Adrenal gland (tissue), 9 donors: ENCODE measurements at regions not wholly inside any gene's neighbourhood (a gene's known extent, or its start where the extent isn't known, plus 50 kb on each side); places are given as distances from the start of the nearest gene placed in this dataset.

Experiments
- DNase-seq, 7 donors: peaks; one replicate each; pipeline ENCODE4 v3.0.0-alpha.2; 2019 to 2020
- H3K27ac ChIP-seq, 5 donors: fragments of 200-600 bp; sonication (generic) in 4 of 5; 1 replicate in 3 of 5; 2 replicates in 2 of 5; pipeline versions ENCODE4 v1.5.1 to v1.8.0; 2016 to 2020; ENCODE audit warnings: mild to moderate bottlenecking in 1 of 5
- H3K27me3 ChIP-seq: fragments of 200-600 bp; 2 replicates; pipeline ENCODE4 v1.8.0; 2021
- H3K36me3 ChIP-seq, 2 donors: fragments of 200-600 bp; replicated peaks in 1 of 2; 1 replicate in 1 of 2; 2 replicates in 1 of 2; pipeline versions ENCODE4 v1.5.1 to v1.8.0; 2018 to 2022
- H3K4me1 ChIP-seq, 2 donors: fragments of 200-600 bp; replicated peaks in 1 of 2; 1 replicate in 1 of 2; 2 replicates in 1 of 2; pipeline versions ENCODE4 v1.5.1 to v1.8.0; 2018 to 2021
- H3K4me3 ChIP-seq, 4 donors: fragments of 200-600 bp; sonication (generic) in 3 of 4; one replicate each; pipeline ENCODE4 v1.5.1; 2016 to 2018
- H3K9me3 ChIP-seq, 3 donors: fragments of 200-600 bp; sonication (generic) in 1 of 3; replicated peaks in 1 of 3; 1 replicate in 2 of 3; 2 replicates in 1 of 3; pipeline versions ENCODE4 v1.5.1 to v1.8.0; 2016 to 2021
- POLR2A ChIP-seq, 2 donors: fragments of 450-650 bp; IDR thresholded peaks; one replicate each; pipeline ENCODE4 v1.6.1; 2017; ENCODE audit warnings: antibody characterized with exemption in 2 of 2, mild to moderate bottlenecking in 2 of 2, moderate library complexity in 1 of 2
- WGBS, 4 donors: extraction: QIAGEN DNeasy Blood & Tissue Kit in 2 of 4; methylation state at CpG; one replicate each; pipeline versions ENCODE4 v1.1.5 to v1.1.7; 2013 to 2017; 5-methylcytosine and 5-hydroxymethylcytosine counted together
- intact Hi-C, 2 donors: fragments of 100-400 bp; cut with DNase I; formaldehyde crosslinking; loops; one replicate each; pipeline versions ENCODE4 v1.14.1 to v1.15.0; 2022 to 2023
- TF ChIP-seq, protein P1 (sequence below), 6 experiments: fragments of 450-650 bp in 4 of 6; fragments of 200-600 bp in 2 of 6; sonication (generic) in 1 of 6; IDR thresholded peaks; 1 replicate in 5 of 6; 2 replicates in 1 of 6; pipeline versions ENCODE4 v1.5.1 to v1.8.0; 2016 to 2021; ENCODE audit warnings: antibody characterized with exemption in 6 of 6, mild to moderate bottlenecking in 2 of 6, moderate library complexity in 1 of 6
- donor health status: healthy with polysubstance abuse.
- donor health status: Bipolar disorder and iron deficiency.
- donor health status: DM: yes; HTN: yes; CAD: no.
- donor health status: DM: no; HTN: no; CAD: no.
- donor health status: DM: no; HTN: no; CAD: no.

DNA sequence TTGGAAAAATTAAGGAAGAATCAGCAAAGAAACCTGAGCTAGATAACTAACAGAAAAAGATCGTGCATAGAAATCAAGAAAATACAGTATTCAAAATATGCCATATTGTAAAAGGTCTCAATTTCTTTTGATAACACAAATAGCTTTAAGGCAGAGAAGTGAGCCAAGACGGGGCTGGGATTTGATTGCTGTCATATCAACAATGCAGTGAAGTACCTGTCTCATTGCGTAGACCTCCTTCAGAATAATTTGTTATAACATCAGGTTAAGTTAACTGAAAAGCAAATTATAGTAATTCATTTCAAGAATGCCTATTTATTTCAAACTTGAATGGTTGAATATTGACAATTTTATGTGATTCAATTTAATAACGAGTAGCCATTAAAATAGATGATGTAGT is 453.8 kb upstream of the MAP2 start:
- TF ChIP-seq, protein P1, sequence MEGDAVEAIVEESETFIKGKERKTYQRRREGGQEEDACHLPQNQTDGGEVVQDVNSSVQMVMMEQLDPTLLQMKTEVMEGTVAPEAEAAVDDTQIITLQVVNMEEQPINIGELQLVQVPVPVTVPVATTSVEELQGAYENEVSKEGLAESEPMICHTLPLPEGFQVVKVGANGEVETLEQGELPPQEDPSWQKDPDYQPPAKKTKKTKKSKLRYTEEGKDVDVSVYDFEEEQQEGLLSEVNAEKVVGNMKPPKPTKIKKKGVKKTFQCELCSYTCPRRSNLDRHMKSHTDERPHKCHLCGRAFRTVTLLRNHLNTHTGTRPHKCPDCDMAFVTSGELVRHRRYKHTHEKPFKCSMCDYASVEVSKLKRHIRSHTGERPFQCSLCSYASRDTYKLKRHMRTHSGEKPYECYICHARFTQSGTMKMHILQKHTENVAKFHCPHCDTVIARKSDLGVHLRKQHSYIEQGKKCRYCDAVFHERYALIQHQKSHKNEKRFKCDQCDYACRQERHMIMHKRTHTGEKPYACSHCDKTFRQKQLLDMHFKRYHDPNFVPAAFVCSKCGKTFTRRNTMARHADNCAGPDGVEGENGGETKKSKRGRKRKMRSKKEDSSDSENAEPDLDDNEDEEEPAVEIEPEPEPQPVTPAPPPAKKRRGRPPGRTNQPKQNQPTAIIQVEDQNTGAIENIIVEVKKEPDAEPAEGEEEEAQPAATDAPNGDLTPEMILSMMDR (IDR thresholded peaks at IDR 0.05) = no peak
- no peak for TF ChIP-seq POLR2A (IDR thresholded peaks at IDR 0.05)
- WGBS, 4 donors = 70 to 84% (median 74%) methylated on average over 4 of the region's 4 CpGs
- Histone ChIP-seq H3K9me3 (no peaks in the 10 kb centered on the region), H3K27me3 (no peaks in the 10 kb centered on the region), H3K36me3 (no peaks in the 10 kb centered on the region), H3K4me3 (no peak overlapping the region), H3K4me1 (no peaks in the 10 kb centered on the region), H3K27ac (no peak overlapping the region)
- intact Hi-C loops = no loop called here
- no peak for DNase-seq

DNA sequence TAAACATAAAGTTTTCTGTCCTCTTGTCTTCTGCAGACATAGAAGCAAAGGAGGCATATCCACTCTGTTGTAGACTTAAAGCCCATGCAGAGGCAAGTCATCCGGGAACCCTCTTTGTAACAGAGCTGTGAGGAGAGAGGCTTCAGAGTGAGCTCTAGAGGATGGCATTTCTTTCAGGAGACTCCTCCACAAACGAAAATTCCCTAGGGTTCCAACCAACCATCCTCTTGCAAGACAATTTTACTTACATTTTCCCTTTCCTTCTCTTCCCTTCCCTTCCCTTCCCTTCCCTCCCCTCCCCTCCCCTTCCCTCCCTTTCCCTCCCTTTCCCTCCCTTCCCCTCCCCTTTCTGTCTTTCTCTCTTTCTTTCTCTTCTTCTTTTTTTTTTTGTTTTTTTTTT is 446.3 kb upstream of the MAP2 start:
- no peaks in the 10 kb centered on the region for H3K27me3 ChIP-seq
- intact Hi-C loops = no loop called here
- no peaks in the 10 kb centered on the region for H3K9me3 ChIP-seq
- 48 to 69% (median 58%) methylated on average over 2 of the region's 2 CpGs for WGBS, 4 donors
- no peak overlapping the region for H3K4me3 ChIP-seq
- H3K27ac ChIP-seq = no peak overlapping the region
- DNase-seq = no peak
- H3K4me1 ChIP-seq = no peaks in the 10 kb centered on the region
- no peak for TF ChIP-seq POLR2A (IDR thresholded peaks at IDR 0.05)
- TF ChIP-seq, protein P1 (IDR thresholded peaks at IDR 0.05) = no peak
- H3K36me3 ChIP-seq = no peaks in the 10 kb centered on the region

DNA sequence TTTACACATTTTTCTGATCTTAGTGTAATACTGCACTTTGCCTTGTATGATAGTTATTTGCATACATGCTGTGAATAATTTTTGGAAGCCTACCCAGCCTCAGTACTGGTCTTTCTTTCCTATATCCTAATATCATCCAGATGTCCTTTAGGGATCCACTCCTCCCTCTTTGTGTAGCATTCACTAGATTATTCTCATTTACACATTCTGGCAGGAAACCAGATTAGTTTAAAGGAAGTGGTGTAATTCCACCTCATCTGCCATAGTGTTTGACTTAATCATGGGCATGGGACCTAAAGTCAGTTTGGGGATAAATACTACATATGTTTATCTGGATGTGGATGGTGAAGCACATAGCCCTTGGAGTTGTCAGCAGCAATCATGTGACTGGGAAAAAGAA is 444.9 kb upstream of the MAP2 start:
- H3K4me3 ChIP-seq = no peak overlapping the region
- no peak for TF ChIP-seq POLR2A (IDR thresholded peaks at IDR 0.05)
- TF ChIP-seq, protein P1 (IDR thresholded peaks at IDR 0.05) = no peak
- no peak for DNase-seq
- no peak overlapping the region for H3K27ac ChIP-seq
- H3K9me3 ChIP-seq = no peaks in the 10 kb centered on the region
- H3K27me3 ChIP-seq = no peaks in the 10 kb centered on the region
- intact Hi-C loops = no loop called here
- peaks cover 0 to 4% of the 10 kb centered on the region in 2 donors for H3K4me1 ChIP-seq
- no peaks in the 10 kb centered on the region for H3K36me3 ChIP-seq

DNA sequence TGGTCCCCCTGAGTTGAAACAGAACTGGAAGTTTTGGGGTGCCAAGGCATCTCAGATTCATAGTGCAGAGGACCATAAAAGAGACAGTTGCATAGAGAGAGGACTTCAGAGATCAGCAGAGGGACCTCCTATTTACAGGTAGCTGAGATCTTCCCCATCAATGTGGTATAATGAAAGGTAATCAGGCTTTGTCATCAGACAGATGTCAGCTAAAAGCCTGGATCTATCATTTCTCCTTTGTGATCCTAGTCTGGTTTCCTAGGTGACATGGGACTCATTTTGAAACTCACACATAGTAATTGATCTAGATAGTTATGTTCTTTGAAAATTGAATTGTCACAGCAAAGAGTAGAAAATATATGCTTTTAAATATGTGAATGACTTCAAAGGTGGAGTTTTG is 443.5 kb upstream of the MAP2 start:
- Histone ChIP-seq H3K36me3 (no peaks in the 10 kb centered on the region), H3K27me3 (no peaks in the 10 kb centered on the region), H3K4me1 (peaks cover 4 to 6% of the 10 kb centered on the region in 2 donors), H3K27ac (no peak overlapping the region), H3K4me3 (no peak overlapping the region), H3K9me3 (no peaks in the 10 kb centered on the region)
- TF ChIP-seq, protein P1 (IDR thresholded peaks at IDR 0.05) = no peak
- no peak for DNase-seq
- intact Hi-C loops = no loop called here
